ENCODE measurements at regions not wholly inside any gene's neighbourhood (a gene's known extent, or its start where the extent isn't known, plus 50 kb on each side); places are given as distances from the start of the nearest gene placed in this dataset.

GRCh38 chr2:51790854-51791253 is 758.9 kb upstream of the NRXN1 start:
- H3K9me3 ChIP-seq: no peaks in the 10 kb centered on the region
- TF ChIP-seq, protein P1, sequence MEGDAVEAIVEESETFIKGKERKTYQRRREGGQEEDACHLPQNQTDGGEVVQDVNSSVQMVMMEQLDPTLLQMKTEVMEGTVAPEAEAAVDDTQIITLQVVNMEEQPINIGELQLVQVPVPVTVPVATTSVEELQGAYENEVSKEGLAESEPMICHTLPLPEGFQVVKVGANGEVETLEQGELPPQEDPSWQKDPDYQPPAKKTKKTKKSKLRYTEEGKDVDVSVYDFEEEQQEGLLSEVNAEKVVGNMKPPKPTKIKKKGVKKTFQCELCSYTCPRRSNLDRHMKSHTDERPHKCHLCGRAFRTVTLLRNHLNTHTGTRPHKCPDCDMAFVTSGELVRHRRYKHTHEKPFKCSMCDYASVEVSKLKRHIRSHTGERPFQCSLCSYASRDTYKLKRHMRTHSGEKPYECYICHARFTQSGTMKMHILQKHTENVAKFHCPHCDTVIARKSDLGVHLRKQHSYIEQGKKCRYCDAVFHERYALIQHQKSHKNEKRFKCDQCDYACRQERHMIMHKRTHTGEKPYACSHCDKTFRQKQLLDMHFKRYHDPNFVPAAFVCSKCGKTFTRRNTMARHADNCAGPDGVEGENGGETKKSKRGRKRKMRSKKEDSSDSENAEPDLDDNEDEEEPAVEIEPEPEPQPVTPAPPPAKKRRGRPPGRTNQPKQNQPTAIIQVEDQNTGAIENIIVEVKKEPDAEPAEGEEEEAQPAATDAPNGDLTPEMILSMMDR (IDR thresholded peaks at IDR 0.05): no peak
- TF ChIP-seq POLR2A (IDR thresholded peaks at IDR 0.05): no peak
- ATAC-seq (no peak), DNase-seq (no peak)
- H3K4me1 ChIP-seq: no peaks in the 10 kb centered on the region
- intact Hi-C loops (cut with DNase I): no loop called here
- H3K36me3 ChIP-seq: no peaks in the 10 kb centered on the region
- no peak overlapping the region for H3K27ac ChIP-seq
- WGBS (ENCODE audit: insufficient coverage, low coverage, low lambda C conversion rate, missing lambda C conversion rate): 83% methylated on average over 2 of the region's 2 CpGs
- no peaks in the 10 kb centered on the region for H3K27me3 ChIP-seq
- no peak overlapping the region for H3K4me3 ChIP-seq

DNA sequence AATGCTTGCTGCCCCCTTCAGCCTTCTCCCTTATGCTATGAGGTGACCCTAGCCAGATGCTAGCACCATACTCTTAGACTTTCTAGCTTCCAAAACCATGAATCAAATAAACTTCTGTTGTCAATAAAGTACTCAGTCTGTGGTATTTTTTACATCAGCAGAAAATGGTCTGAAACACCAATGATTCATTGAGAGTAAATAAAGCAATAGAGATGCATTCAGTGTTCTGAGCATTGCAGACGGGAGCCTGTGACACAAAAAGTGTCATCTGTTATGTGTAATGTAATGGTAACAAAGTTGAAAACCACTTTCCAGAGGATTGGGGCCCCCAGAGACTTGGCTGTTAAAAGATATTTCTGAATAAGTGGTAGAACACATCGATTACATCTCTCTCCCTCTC is 758.0 kb upstream of the NRXN1 start:
- WGBS (ENCODE audit: insufficient coverage, low coverage, low lambda C conversion rate, missing lambda C conversion rate): 76% methylated on average over 2 of the region's 2 CpGs
- intact Hi-C loops (cut with DNase I): no loop called here
- Histone ChIP-seq H3K27me3 (no peaks in the 10 kb centered on the region), H3K9me3 (no peaks in the 10 kb centered on the region), H3K4me1 (no peaks in the 10 kb centered on the region), H3K27ac (no peak overlapping the region), H3K4me3 (no peak overlapping the region), H3K36me3 (no peaks in the 10 kb centered on the region)
- TF ChIP-seq POLR2A (IDR thresholded peaks at IDR 0.05): no peak
- TF ChIP-seq, protein P1 (IDR thresholded peaks at IDR 0.05): no peak
- DNase-seq: no peak
- ATAC-seq: no peak

- WGBS (ENCODE audit: insufficient coverage, low coverage, low lambda C conversion rate, missing lambda C conversion rate): 64% methylated on average over 5 of the region's 6 CpGs
- Histone ChIP-seq H3K4me3 (no peak overlapping the region), H3K9me3 (no peaks in the 10 kb centered on the region), H3K4me1 (no peaks in the 10 kb centered on the region), H3K36me3 (no peaks in the 10 kb centered on the region), H3K27me3 (no peaks in the 10 kb centered on the region), H3K27ac (no peak overlapping the region)
- intact Hi-C loops (cut with DNase I): no loop called here
- ATAC-seq (no peak), DNase-seq (no peak)
- TF ChIP-seq, protein P1 (IDR thresholded peaks at IDR 0.05): no peak
- no peak for TF ChIP-seq POLR2A (IDR thresholded peaks at IDR 0.05)
Observed at GRCh38 chr2:51782921-51783765, 751.2 kb upstream of the NRXN1 start.

DNA sequence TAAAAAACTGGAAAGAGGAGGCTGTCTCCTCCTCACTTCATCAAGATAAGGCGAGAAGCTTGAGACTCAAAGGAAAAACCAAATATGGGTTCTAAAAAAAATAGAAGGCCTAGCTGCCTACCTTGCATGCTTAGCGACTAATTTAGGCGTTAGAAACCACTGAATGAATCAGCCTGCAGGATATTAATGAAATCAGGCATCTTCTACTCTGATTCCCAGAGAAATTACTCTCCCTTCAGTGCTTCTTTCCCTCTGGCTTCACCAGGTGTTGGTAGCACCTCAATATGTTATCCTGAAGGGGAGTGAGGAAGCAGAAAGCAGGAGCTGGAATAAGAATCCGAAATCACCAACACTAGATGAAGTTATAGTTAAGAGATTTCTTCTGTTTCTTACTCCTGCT is 749.8 kb upstream of the NRXN1 start:
- DNase-seq (no peak), ATAC-seq (no peak)
- TF ChIP-seq, protein P1 (IDR thresholded peaks at IDR 0.05): no peak
- Histone ChIP-seq H3K9me3 (no peaks in the 10 kb centered on the region), H3K27ac (no peak overlapping the region), H3K27me3 (no peaks in the 10 kb centered on the region), H3K36me3 (no peaks in the 10 kb centered on the region), H3K4me3 (no peak overlapping the region), H3K4me1 (no peaks in the 10 kb centered on the region)
- intact Hi-C loops (cut with DNase I): no loop called here
- 74% methylated on average over 4 of the region's 4 CpGs for WGBS (ENCODE audit: insufficient coverage, low coverage, low lambda C conversion rate, missing lambda C conversion rate)

All from right lobe of liver (tissue), 6 donors.